NCI-H146 treated with DMSO at 0.1 percent for 48 hours (cell line): ENCODE measurements at regions not wholly inside any gene's neighbourhood (a gene's known extent, or its start where the extent isn't known, plus 50 kb on each side); places are given as distances from the start of the nearest gene placed in this dataset.
"Not testable (repeated sequence)": the region's sequence is repeated elsewhere in the genome, so short reads cannot be mapped to it uniquely, and the experiment has no call there.

Experiments
- DNase-seq: peaks from one replicate; lab custom pipeline; 2025; ENCODE audit not compliant: unreplicated experiment; lab: John Stamatoyannopoulos, UW

GRCh38 chr14:105772710-105773250 lies 246.4 kb downstream of the TMEM121 start:
- not testable (repeated sequence) for DNase-seq

DNA sequence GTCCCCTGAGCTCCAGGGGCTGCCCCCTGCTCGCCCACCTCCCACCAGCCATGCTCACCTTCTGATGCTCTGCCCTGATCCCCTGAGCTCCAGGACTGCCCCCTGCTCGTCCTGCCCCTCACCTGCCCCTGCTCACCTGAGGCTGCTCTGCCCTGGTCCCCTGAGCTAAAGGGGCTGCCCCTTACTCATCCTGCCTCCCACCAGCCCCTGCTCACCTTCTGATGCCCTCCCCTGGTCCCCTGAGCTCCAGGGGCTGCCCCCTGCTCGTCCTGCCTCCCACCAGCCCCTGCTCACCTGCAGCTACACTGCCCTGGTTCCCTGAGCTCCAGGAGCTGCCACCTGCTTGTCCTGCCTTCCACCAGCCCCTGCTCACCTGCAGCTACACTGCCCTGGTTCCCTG lies 247.2 kb downstream of the TMEM121 start:
- no peak for DNase-seq

DNA sequence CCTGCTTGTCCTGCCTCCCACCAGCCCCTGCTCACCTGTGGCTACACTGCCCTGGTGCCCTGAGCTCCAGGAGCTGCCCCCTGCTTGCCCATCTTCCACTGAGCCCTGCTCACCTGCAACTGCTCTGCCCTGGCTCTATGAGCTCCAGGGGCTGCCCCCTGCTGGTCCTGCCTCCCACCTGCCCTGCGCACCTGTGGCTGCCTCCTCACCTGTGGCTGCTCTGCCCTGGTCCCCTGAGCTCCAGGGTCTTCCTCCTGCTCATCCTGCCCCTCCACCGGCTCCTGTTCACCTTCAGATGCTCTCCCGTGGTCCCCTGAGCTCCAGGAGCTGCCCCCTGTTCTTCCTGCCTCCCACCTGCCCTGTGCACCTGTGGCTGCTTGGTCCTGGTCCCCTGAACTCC lies 247.6 kb downstream of the TMEM121 start:
- no peak for DNase-seq

GRCh38 chr14:105774585-105775348 lies 248.4 kb downstream of the TMEM121 start:
- DNase-seq: not testable (repeated sequence)

GRCh38 chr14:105775349-105775923 lies 249.1 kb downstream of the TMEM121 start:
- not testable (repeated sequence) for DNase-seq

DNA sequence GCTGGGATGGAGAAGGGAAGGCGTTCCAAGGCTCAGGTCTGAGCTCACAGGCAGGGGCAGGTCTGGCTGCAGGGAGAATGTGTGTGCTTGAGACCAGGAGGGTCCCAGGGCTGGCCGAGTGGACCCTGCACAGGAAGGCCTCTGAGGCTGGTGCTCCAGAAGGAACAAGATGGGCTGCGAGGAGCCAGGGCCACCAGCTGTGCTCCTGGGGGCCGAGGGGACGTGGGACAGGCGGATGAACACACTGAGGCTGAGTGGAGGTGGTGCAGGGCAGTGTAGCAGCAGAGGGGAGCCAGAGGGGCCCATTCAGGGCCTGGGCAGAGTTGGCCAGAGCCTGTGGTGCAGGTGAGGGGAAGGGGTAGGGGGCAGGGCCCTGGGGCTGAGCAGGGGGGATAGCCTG lies 249.7 kb downstream of the TMEM121 start:
- not testable (repeated sequence) for DNase-seq

- DNase-seq: no peak
Measured at GRCh38 chr14:105776924-105777323, 250.5 kb downstream of the TMEM121 start.

- DNase-seq: no peak
Measured at GRCh38 chr14:105783707-105784106, 257.3 kb downstream of the TMEM121 start.

DNA sequence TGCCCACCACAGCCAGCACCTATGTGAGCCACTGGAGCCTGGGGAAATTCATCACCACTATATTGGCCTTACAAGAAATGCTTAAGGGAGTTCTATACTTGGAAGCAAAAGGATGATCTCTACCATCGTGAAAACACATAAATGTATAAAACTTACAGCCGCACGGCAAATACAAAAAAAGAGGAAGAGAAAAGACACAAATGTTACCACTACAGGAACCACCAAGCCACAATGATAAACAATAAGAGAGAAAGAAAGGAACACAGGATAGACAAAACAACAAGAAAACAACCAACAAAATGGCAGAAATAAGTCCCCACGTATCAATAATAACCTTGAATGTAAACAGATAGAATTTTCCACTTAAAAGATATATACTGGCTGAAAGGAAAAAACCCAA lies 267.5 kb downstream of the TMEM121 start:
- no peak for DNase-seq

- DNase-seq: no peak
Measured at GRCh38 chr14:105797546-105797945, 271.2 kb downstream of the TMEM121 start.

- DNase-seq: no peak
Measured at GRCh38 chr14:105805701-105806100, 279.3 kb downstream of the TMEM121 start.

- no peak for DNase-seq
Measured at GRCh38 chr14:105806568-105806967, 280.2 kb downstream of the TMEM121 start.

GRCh38 chr14:105817971-105818711 lies 291.8 kb downstream of the TMEM121 start:
- DNase-seq: no peak

GRCh38 chr14:105818712-105819005 lies 292.3 kb downstream of the TMEM121 start:
- DNase-seq: no peak

DNA sequence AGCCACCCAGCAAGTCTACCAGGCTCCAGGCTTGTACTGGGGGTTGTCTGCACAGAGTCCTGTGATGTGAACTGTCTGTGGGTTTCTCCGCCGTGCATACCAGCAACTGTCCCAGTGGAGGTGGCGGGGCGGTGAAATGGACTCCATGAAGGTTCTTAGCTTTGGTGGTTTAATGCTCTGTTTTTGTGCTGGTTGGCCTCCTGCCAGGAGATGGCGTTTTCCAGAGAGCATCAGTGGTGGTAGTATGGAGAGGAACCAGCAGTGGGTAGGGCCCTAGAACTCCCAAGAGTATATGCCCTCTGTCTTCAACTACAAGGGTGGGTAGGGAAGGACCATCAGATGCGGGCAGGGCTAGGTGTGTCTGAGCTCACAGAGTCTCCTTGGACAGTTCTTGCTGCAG lies 303.8 kb downstream of the TMEM121 start:
- DNase-seq: no peak

DNA sequence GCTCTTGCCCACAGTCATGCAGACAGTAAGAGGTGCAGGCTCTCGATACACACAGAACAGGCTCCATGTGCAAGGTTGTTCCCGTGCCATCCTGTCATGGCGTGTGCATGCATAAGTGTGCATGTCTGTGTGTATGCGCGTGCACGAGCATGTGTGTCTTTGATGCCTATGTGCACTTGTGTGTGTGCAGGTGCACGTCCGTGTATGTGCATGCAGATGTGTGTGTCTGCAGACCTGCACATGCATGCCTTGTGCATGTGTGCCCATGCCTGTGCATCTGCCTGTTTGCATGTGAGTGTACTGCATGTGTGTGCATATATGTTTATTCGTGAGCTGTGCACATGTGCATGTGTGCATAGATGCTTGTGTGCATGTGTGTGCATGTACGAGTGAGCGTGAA lies 309.8 kb downstream of the TMEM121 start:
- no peak for DNase-seq

- DNase-seq: no peak
Measured at GRCh38 chr14:105836730-105837129, 310.3 kb downstream of the TMEM121 start.

- DNase-seq: no peak
Measured at GRCh38 chr14:105837349-105838063, 311.1 kb downstream of the TMEM121 start.

DNA sequence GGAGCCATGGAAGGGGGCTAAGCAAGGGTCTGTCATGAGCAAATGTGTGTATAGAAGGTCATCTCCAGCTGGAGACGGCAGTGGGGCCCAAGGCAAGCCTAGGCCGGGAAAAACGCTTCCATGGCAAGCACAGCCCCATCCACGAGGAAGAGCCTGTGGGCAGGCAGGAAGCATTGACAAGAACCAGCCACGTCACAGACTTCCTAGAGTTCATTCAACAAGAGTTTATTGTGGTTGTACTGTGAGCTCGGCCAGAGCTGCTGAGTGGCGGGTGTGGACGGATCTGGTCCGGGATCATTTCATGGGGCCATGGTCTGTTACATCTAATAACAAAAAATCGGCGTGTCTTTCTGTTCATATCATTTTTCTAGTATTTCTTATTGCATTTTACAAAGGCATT lies 311.7 kb downstream of the TMEM121 start:
- DNase-seq: no peak

- DNase-seq: no peak
Measured at GRCh38 chr14:105838591-105839424, 312.4 kb downstream of the TMEM121 start.
